Adipocyte (in vitro differentiated cells): ENCODE measurements at regions not wholly inside any gene's neighbourhood (a gene's known extent, or its start where the extent isn't known, plus 50 kb on each side); places are given as distances from the start of the nearest gene placed in this dataset.
"Not testable (repeated sequence)": the region's sequence is repeated elsewhere in the genome, so short reads cannot be mapped to it uniquely, and the experiment has no call there.

Experiments used
- DNase-seq: peaks from one replicate; pipeline ENCODE4 v3.0.0-alpha.2; 2015; ENCODE audit warnings: low read depth
- H3K27me3 ChIP-seq: replicated peaks from 2 replicates; pipeline ENCODE4 v1.7.0; 2013; ENCODE audit warnings: mild to moderate bottlenecking, low read length, moderate library complexity; ENCODE audit not compliant: control insufficient read depth, insufficient read depth
- H3K36me3 ChIP-seq: 2 replicates; pipeline ENCODE4 v1.7.0; 2013; ENCODE audit warnings: low read length, mild to moderate bottlenecking, moderate library complexity; ENCODE audit not compliant: control insufficient read depth, insufficient read depth, severe bottlenecking
- H3K4me1 ChIP-seq: 2 replicates; pipeline ENCODE4 v1.7.0; 2013; ENCODE audit warnings: mild to moderate bottlenecking, low read length, moderate library complexity; ENCODE audit not compliant: control insufficient read depth, insufficient read depth
- H3K4me3 ChIP-seq: 2 replicates; pipeline ENCODE4 v1.7.0; 2013; ENCODE audit warnings: mild to moderate bottlenecking, low read length, moderate library complexity
- H3K9ac ChIP-seq: 2 replicates; pipeline ENCODE4 v1.7.0; 2013; ENCODE audit warnings: mild to moderate bottlenecking, low read length, moderate library complexity
- H3K9me3 ChIP-seq: 2 replicates; pipeline ENCODE4 v1.7.0; 2013; ENCODE audit warnings: mild to moderate bottlenecking, low read length, moderate library complexity; ENCODE audit not compliant: control insufficient read depth

- DNase-seq: no peak
- Histone ChIP-seq H3K27me3 (peaks cover 44% of the 10 kb centered on the region), H3K4me3 (no peak overlapping the region), H3K9ac (no peak overlapping the region), H3K4me1 (no peaks in the 10 kb centered on the region), H3K9me3 (no peaks in the 10 kb centered on the region), H3K36me3 (no peaks in the 10 kb centered on the region)
These were observed 85.6 kb downstream of the OLFM1 start for GRCh38 chr9:135173066-135173465.

DNA sequence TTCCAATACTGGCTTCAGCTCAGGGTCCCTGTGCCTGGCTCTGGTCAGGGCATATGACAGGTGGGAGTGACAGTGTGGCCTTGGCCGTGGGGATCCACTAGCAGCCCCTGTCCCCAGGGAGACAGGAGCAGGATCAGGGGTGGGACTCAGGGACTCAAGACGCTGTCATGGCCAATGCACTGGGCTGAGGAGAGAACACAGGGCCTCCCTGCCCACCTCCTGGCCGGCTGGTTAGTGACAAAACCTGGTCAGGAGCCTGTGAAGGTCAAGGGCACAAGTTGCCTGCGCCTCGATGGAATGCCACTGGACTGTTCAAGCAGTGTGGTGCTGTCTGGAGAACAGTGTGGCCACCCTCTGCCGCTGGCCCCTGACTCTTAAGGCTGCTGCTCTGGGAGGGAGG is 86.8 kb downstream of the OLFM1 start:
- H3K4me3 ChIP-seq: no peak overlapping the region
- no peak for DNase-seq
- H3K27me3 ChIP-seq: peaks cover 41% of the 10 kb centered on the region
- H3K9me3 ChIP-seq: no peaks in the 10 kb centered on the region
- no peaks in the 10 kb centered on the region for H3K36me3 ChIP-seq
- no peak overlapping the region for H3K9ac ChIP-seq
- H3K4me1 ChIP-seq: no peaks in the 10 kb centered on the region

- Histone ChIP-seq H3K9ac (no peak overlapping the region), H3K36me3 (no peaks in the 10 kb centered on the region), H3K4me1 (no peaks in the 10 kb centered on the region), H3K27me3 (peaks cover 43% of the 10 kb centered on the region), H3K9me3 (no peaks in the 10 kb centered on the region), H3K4me3 (no peak overlapping the region)
- no peak for DNase-seq
These were observed 87.5 kb downstream of the OLFM1 start for GRCh38 chr9:135174981-135175380.

DNA sequence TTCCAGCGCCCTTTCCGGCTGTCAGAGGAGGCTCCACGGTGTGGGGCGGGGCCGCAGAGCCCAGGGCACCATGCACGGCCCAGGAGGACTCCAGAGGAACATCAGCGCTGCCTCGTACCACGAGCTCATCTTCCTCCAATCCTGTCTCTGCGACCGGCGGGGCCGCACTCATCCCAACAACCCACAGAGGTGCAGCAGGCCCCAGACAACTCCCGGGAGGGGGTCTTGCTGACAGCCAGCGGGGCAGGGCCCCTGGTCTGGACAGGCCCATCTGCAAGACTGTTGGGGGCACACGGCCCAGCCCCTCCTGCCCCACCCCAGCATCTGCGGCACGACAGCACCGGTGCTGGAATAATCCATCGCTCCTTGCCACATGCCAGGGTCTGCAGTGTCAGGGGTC is 88.8 kb downstream of the OLFM1 start:
- Histone ChIP-seq H3K4me3 (no peak overlapping the region), H3K9me3 (no peaks in the 10 kb centered on the region), H3K27me3 (peaks cover 36% of the 10 kb centered on the region), H3K9ac (no peak overlapping the region), H3K4me1 (no peaks in the 10 kb centered on the region), H3K36me3 (no peaks in the 10 kb centered on the region)
- no peak for DNase-seq

GRCh38 chr9:135177562-135177961 is 90.1 kb downstream of the OLFM1 start:
- H3K27me3 ChIP-seq: peaks cover 33% of the 10 kb centered on the region
- not testable (repeated sequence) for DNase-seq, H3K4me3 ChIP-seq, H3K9ac ChIP-seq, H3K36me3 ChIP-seq, H3K9me3 ChIP-seq, H3K4me1 ChIP-seq

- DNase-seq: no peak
- no peak overlapping the region for H3K9ac ChIP-seq
- no peaks in the 10 kb centered on the region for H3K4me1 ChIP-seq
- H3K36me3 ChIP-seq: no peaks in the 10 kb centered on the region
- no peaks in the 10 kb centered on the region for H3K9me3 ChIP-seq
- H3K4me3 ChIP-seq: no peak overlapping the region
- peaks cover 40% of the 10 kb centered on the region for H3K27me3 ChIP-seq
These were observed 91.0 kb downstream of the OLFM1 start for GRCh38 chr9:135178498-135178897.

DNA sequence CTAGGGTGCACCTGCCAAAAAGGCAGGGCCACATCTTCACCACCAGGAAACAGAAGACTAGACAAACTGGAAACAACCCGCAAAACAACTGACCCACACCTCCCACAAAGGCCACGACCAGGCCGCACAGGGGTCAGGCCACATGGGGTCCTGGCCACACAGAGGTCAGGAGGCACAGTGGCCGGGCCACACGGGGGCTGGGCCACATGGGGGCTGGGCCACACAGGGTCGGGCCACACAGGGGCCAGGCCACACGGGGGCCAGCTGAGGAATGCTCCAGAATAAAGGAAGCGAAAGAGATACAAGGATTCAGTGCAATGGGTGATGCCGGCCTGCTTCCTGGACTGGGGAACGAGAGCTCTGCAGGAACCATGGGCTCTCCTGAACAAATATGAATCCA is 91.6 kb downstream of the OLFM1 start:
- H3K4me1 ChIP-seq: no peaks in the 10 kb centered on the region
- no peak overlapping the region for H3K9ac ChIP-seq
- peaks cover 40% of the 10 kb centered on the region for H3K27me3 ChIP-seq
- no peaks in the 10 kb centered on the region for H3K9me3 ChIP-seq
- DNase-seq: no peak
- H3K36me3 ChIP-seq: no peaks in the 10 kb centered on the region
- no peak overlapping the region for H3K4me3 ChIP-seq

DNA sequence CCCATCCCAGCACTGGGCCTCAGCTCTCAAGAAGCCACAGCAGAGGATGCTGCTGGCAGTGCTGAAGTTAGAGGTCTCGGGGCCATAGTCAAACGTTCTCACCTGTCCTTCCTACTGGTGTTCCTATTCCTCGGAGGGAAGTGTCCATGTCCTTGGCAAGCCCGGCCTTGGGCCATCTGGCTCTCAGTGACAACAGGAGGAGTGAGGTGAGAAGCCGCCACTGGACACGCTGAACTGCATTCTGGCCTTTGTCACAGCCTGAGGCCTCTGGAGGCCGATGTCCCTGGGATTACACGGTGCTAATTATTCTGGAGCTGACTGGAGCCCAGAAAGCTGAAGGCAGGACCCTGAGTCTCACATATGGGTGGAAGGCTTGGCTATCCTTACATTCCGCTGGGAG is 92.5 kb downstream of the OLFM1 start:
- peaks cover 42% of the 10 kb centered on the region for H3K27me3 ChIP-seq
- no peak overlapping the region for H3K9ac ChIP-seq
- H3K36me3 ChIP-seq: no peaks in the 10 kb centered on the region
- no peaks in the 10 kb centered on the region for H3K4me1 ChIP-seq
- H3K9me3 ChIP-seq: no peaks in the 10 kb centered on the region
- DNase-seq: no peak
- no peak overlapping the region for H3K4me3 ChIP-seq

GRCh38 chr9:135180586-135180985 is 93.1 kb downstream of the OLFM1 start:
- peaks cover 42% of the 10 kb centered on the region for H3K27me3 ChIP-seq
- H3K36me3 ChIP-seq: no peaks in the 10 kb centered on the region
- H3K9ac ChIP-seq: no peak overlapping the region
- H3K9me3 ChIP-seq: no peaks in the 10 kb centered on the region
- H3K4me1 ChIP-seq: no peaks in the 10 kb centered on the region
- no peak overlapping the region for H3K4me3 ChIP-seq
- no peak for DNase-seq

- no peak overlapping the region for H3K4me3 ChIP-seq
- no peaks in the 10 kb centered on the region for H3K4me1 ChIP-seq
- no peaks in the 10 kb centered on the region for H3K9me3 ChIP-seq
- H3K36me3 ChIP-seq: no peaks in the 10 kb centered on the region
- no peak for DNase-seq
- H3K27me3 ChIP-seq: peaks cover 48% of the 10 kb centered on the region
- no peak overlapping the region for H3K9ac ChIP-seq
These were observed 93.9 kb downstream of the OLFM1 start for GRCh38 chr9:135181336-135181735.

- H3K4me3 ChIP-seq, H3K9ac ChIP-seq, DNase-seq, H3K4me1 ChIP-seq, H3K36me3 ChIP-seq, H3K9me3 ChIP-seq: not testable (repeated sequence)
- H3K27me3 ChIP-seq: peaks cover 53% of the 10 kb centered on the region
These were observed 94.4 kb downstream of the OLFM1 start for GRCh38 chr9:135181841-135182240.

DNA sequence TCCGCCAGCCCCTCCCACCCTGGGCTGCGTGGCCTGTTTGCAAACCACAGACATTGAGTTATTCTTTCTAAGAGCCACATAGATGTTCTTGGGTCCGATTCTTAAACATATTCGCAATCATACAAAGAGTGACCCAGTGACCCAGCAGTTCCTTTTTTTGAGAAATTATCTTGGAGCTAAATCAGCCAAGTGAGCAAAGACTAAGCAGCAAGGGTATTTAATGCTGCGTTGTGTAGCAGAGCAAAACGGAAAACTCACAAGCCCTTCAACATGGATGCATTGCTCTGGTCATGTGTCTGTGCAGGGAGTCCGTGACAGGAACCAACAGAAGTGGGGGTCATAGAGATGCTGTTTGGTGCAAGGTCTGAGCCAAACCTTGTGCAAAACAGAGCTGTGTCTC is 95.6 kb downstream of the OLFM1 start:
- Histone ChIP-seq H3K36me3 (no peaks in the 10 kb centered on the region), H3K9ac (no peak overlapping the region), H3K27me3 (peaks cover 54% of the 10 kb centered on the region), H3K4me1 (no peaks in the 10 kb centered on the region), H3K9me3 (no peaks in the 10 kb centered on the region), H3K4me3 (no peak overlapping the region)
- DNase-seq: no peak
